GM12891 (cell line): ENCODE measurements at regions not wholly inside any gene's neighbourhood (a gene's known extent, or its start where the extent isn't known, plus 50 kb on each side); places are given as distances from the start of the nearest gene placed in this dataset.
"Not testable (repeated sequence)": the region's sequence is repeated elsewhere in the genome, so short reads cannot be mapped to it uniquely, and the experiment has no call there.

Experiments
- POLR2A ChIP-seq: IDR thresholded peaks from 2 replicates; pipeline ENCODE4 v1.6.1; 2011; ENCODE audit warnings: low read depth, low read length, control low read depth
- TAF1 ChIP-seq: IDR thresholded peaks from 2 replicates; pipeline ENCODE4 v1.6.1; 2011; ENCODE audit warnings: low read depth, low read length, control low read depth

DNA sequence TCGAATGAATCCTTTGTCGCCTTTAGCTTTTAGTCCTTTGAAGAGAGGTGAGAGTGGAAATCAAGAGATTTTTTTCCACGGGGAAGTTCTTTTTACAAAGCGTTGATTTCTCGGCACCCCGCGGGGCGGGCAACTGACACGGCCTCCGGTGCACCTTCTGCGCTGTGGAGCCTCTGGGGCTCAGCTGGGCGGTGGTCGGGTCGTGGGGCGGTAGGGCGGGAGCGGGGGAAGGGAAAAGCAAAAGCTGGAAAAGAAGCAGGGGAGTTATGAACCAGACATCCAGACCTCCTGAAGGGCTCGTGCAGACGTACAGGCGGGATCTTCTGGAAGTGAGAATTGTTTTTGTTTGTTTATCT is 63.3 kb downstream of the PPIAL4C start:
- TF ChIP-seq POLR2A, TAF1: not testable (repeated sequence)
